Suppressor macrophage treated with lipopolysaccharide for 1 hour (primary cell): ENCODE measurements at regions not wholly inside any gene's neighbourhood (a gene's known extent, or its start where the extent isn't known, plus 50 kb on each side); places are given as distances from the start of the nearest gene placed in this dataset.

Source experiments
- DNase-seq, 3 donors: peaks; one replicate each; pipeline ENCODE4 v3.0.0-alpha.2; 2020 to 2022

- DNase-seq = no peak
Observed at GRCh38 chr6:108734271-108734922, 113.8 kb upstream of the ARMC2 start.

- no peak for DNase-seq
Observed at GRCh38 chr6:108735310-108736001, 112.8 kb upstream of the ARMC2 start.

GRCh38 chr6:108736002-108736361 is 112.2 kb upstream of the ARMC2 start:
- no peak for DNase-seq

GRCh38 chr6:108736832-108737231 is 111.4 kb upstream of the ARMC2 start:
- DNase-seq = peak; percentile 94 to 96 (median 95)

GRCh38 chr6:108737594-108738546 is 110.4 kb upstream of the ARMC2 start:
- DNase-seq = peak; percentile 95 to 98 (median 97)

- DNase-seq = peak; percentile 60 to 63 (median 62)
Observed at GRCh38 chr6:108738684-108739416, 109.4 kb upstream of the ARMC2 start.

- DNase-seq = no peak
Observed at GRCh38 chr6:108739496-108740330, 108.5 kb upstream of the ARMC2 start.

- no peak for DNase-seq
Observed at GRCh38 chr6:108741331-108741989, 106.8 kb upstream of the ARMC2 start.

- DNase-seq = peak; percentile 67 to 74 (median 68)
Observed at GRCh38 chr6:108742041-108742440, 106.2 kb upstream of the ARMC2 start.

- DNase-seq = no peak
Observed at GRCh38 chr6:108744244-108744972, 103.8 kb upstream of the ARMC2 start.

GRCh38 chr6:108744996-108745395 is 103.2 kb upstream of the ARMC2 start:
- DNase-seq = no peak

GRCh38 chr6:108745664-108746336 is 102.4 kb upstream of the ARMC2 start:
- DNase-seq = no peak

- DNase-seq = no peak
Observed at GRCh38 chr6:108746366-108746765, 101.9 kb upstream of the ARMC2 start.

- no peak for DNase-seq
Observed at GRCh38 chr6:108746836-108747575, 101.2 kb upstream of the ARMC2 start.

- peak in 2 of 3 donors; percentile 58 to 71 for DNase-seq
Observed at GRCh38 chr6:108748055-108748454, 100.2 kb upstream of the ARMC2 start.

- DNase-seq = peak in 2 of 3 donors; percentile 49 to 54
Observed at GRCh38 chr6:108748959-108749358, 99.3 kb upstream of the ARMC2 start.

GRCh38 chr6:108750801-108751200 is 97.4 kb upstream of the ARMC2 start:
- no peak for DNase-seq

GRCh38 chr6:108751282-108751681 is 96.9 kb upstream of the ARMC2 start:
- DNase-seq = no peak
